Mesenchymal stem cell (in vitro differentiated cells and primary cell): ENCODE measurements at regions not wholly inside any gene's neighbourhood (a gene's known extent, or its start where the extent isn't known, plus 50 kb on each side); places are given as distances from the start of the nearest gene placed in this dataset.

Source experiments
- DNase-seq: peaks from one replicate; pipeline ENCODE4 v3.0.0-alpha.2; 2013
- H2AFZ ChIP-seq: one replicate; pipeline ENCODE4 v1.6.1; 2013; ENCODE audit warnings: low read depth, mild to moderate bottlenecking, control low read depth, inconsistent platforms, low read length, moderate library complexity
- H2AK5ac ChIP-seq: 2 replicates; pipeline ENCODE4 v1.6.1; 2013; ENCODE audit warnings: low read length, moderate library complexity, mild to moderate bottlenecking, inconsistent platforms; ENCODE audit not compliant: severe bottlenecking
- H2BK120ac ChIP-seq: one replicate; pipeline ENCODE4 v1.6.1; 2013; ENCODE audit warnings: low read depth, mild to moderate bottlenecking, inconsistent platforms, low read length, moderate library complexity
- H2BK12ac ChIP-seq, 2 experiments: one replicate each; pipeline ENCODE4 v1.6.1; 2013; ENCODE audit warnings: inconsistent platforms in 2 of 2, low read length in 2 of 2, mild to moderate bottlenecking in 2 of 2, moderate library complexity in 2 of 2, control low read depth in 1 of 2
- H2BK15ac ChIP-seq: one replicate; pipeline ENCODE4 v1.6.1; 2013; ENCODE audit warnings: mild to moderate bottlenecking, low read depth, inconsistent platforms; ENCODE audit not compliant: poor library complexity, severe bottlenecking
- H2BK5ac ChIP-seq: 2 replicates; pipeline ENCODE4 v1.6.1; 2013; ENCODE audit warnings: low read depth, mild to moderate bottlenecking, low read length, control low read depth, inconsistent platforms; ENCODE audit not compliant: poor library complexity, severe bottlenecking
- H3K14ac ChIP-seq, 2 experiments: one replicate each; pipeline ENCODE4 v1.6.1; 2013; ENCODE audit warnings: inconsistent platforms in 2 of 2, low read length in 2 of 2, control low read depth in 1 of 2, mild to moderate bottlenecking in 1 of 2, moderate library complexity in 1 of 2
- H3K18ac ChIP-seq, 2 experiments: one replicate each; pipeline ENCODE4 v1.6.1; 2013; ENCODE audit warnings: inconsistent platforms in 2 of 2, low read length in 2 of 2, control low read depth in 1 of 2, low read depth in 1 of 2, mild to moderate bottlenecking in 1 of 2
- H3K23ac ChIP-seq, 2 experiments: one replicate each; pipeline ENCODE4 v1.6.1; 2013; ENCODE audit warnings: inconsistent platforms in 2 of 2, low read length in 2 of 2, mild to moderate bottlenecking in 2 of 2, moderate library complexity in 2 of 2, control low read depth in 1 of 2
- H3K27ac ChIP-seq: 2 replicates; pipeline ENCODE4 v1.5.1; 2013; ENCODE audit warnings: mild to moderate bottlenecking, moderate library complexity, low read length, control low read depth, inconsistent platforms; ENCODE audit not compliant: poor library complexity, severe bottlenecking
- H3K27me3 ChIP-seq, 2 experiments: 2 replicates each; pipeline versions ENCODE4 v1.6.1 to v1.7.0; 2013; ENCODE audit warnings: low read length in 2 of 2, mild to moderate bottlenecking in 2 of 2, moderate library complexity in 2 of 2, control low read depth in 1 of 2, inconsistent platforms in 1 of 2; ENCODE audit not compliant: control insufficient read depth in 1 of 2, insufficient read depth in 1 of 2
- H3K36me3 ChIP-seq, 2 experiments: 2 replicates each; pipeline versions ENCODE4 v1.6.1 to v1.7.0; 2013; ENCODE audit warnings: low read length in 2 of 2, control low read depth in 1 of 2, inconsistent platforms in 1 of 2, low read depth in 1 of 2, mild to moderate bottlenecking in 1 of 2; ENCODE audit not compliant: insufficient read depth in 2 of 2, control insufficient read depth in 1 of 2
- H3K4ac ChIP-seq, 2 experiments: one replicate each; pipeline ENCODE4 v1.6.1; 2013; ENCODE audit warnings: inconsistent platforms in 2 of 2, low read length in 2 of 2, mild to moderate bottlenecking in 2 of 2, moderate library complexity in 2 of 2, control low read depth in 1 of 2, low read depth in 1 of 2
- H3K4me1 ChIP-seq: 2 replicates; pipeline ENCODE4 v1.6.1; 2013; ENCODE audit warnings: low read depth, low read length, control low read depth; ENCODE audit not compliant: control insufficient read depth, insufficient read depth
- H3K4me2 ChIP-seq: 2 replicates; pipeline ENCODE4 v1.6.1; 2013; ENCODE audit warnings: low read length, mild to moderate bottlenecking, inconsistent platforms; ENCODE audit not compliant: poor library complexity, severe bottlenecking
- H3K4me3 ChIP-seq, 2 experiments: 2 replicates each; pipeline versions ENCODE4 v1.5.1 to v1.7.0; 2013; ENCODE audit warnings: low read length in 2 of 2, mild to moderate bottlenecking in 2 of 2, control low read depth in 1 of 2, low read depth in 1 of 2; ENCODE audit not compliant: insufficient read depth in 1 of 2
- H3K79me1 ChIP-seq: replicated peaks from 2 replicates; pipeline ENCODE4 v1.6.1; 2013; ENCODE audit warnings: mild to moderate bottlenecking, control low read depth, low read length, inconsistent platforms; ENCODE audit not compliant: poor library complexity, severe bottlenecking
- H3K9ac ChIP-seq: 2 replicates; pipeline ENCODE4 v1.7.0; 2013; ENCODE audit warnings: mild to moderate bottlenecking, low read length, moderate library complexity
- H3K9me3 ChIP-seq: 2 replicates; pipeline ENCODE4 v1.7.0; 2013; ENCODE audit warnings: mild to moderate bottlenecking, low read length; ENCODE audit not compliant: control insufficient read depth
- H4K8ac ChIP-seq: one replicate; pipeline ENCODE4 v1.6.1; 2013; ENCODE audit warnings: inconsistent platforms, mild to moderate bottlenecking, low read length, moderate library complexity
- H4K91ac ChIP-seq: one replicate; pipeline ENCODE4 v1.6.1; 2013; ENCODE audit warnings: mild to moderate bottlenecking, low read length, inconsistent platforms
- WGBS: methylation state at CpG from one replicate; pipeline ENCODE4 v1.1.7; 2013; ENCODE audit warnings: mixed read lengths; 5-methylcytosine and 5-hydroxymethylcytosine counted together

DNA sequence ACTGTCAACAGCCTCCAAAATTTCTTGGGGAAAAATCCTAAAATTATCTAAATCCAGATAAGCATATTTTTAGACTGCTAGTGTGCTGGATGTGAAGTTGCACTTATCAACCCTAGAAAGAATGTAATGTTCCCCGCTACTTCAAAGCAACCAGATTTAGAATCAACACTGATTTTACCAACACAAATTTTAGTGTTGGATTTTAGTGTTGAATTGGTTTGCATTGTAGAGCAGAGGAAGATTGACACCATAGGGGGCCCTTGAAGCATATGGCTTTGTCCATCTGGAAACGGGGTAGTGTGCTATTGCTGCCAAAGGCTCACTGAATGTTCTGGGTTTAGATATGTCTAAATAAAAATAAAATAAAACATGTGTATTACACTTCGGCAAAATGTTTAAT is 126.3 kb upstream of the EMCN start:
- no peak overlapping the region for H2BK12ac ChIP-seq
- no peak overlapping the region for H3K23ac ChIP-seq
- H3K4ac ChIP-seq = no peak overlapping the region
- H3K27ac ChIP-seq = no peak overlapping the region
- no peaks in the 10 kb centered on the region for H3K9me3 ChIP-seq
- no peak overlapping the region for H2BK5ac ChIP-seq
- H3K4me2 ChIP-seq = no peak overlapping the region
- H4K8ac ChIP-seq = no peak overlapping the region
- H3K14ac ChIP-seq = no peak overlapping the region
- H4K91ac ChIP-seq = no peak overlapping the region
- no peaks in the 10 kb centered on the region for H3K27me3 ChIP-seq
- no peaks in the 10 kb centered on the region for H3K4me1 ChIP-seq
- no peak overlapping the region for H3K4me3 ChIP-seq
- WGBS = no CpG with 5 or more reads among the region's 3 CpGs
- H2AK5ac ChIP-seq = no peak overlapping the region
- no peak overlapping the region for H2AFZ ChIP-seq
- H3K18ac ChIP-seq = no peak overlapping the region
- no peak overlapping the region for H2BK15ac ChIP-seq
- H3K9ac ChIP-seq = no peak overlapping the region
- no peaks in the 10 kb centered on the region for H3K36me3 ChIP-seq
- H2BK120ac ChIP-seq = no peak overlapping the region
- no peak for DNase-seq
- H3K79me1 ChIP-seq = no peaks in the 10 kb centered on the region

DNA sequence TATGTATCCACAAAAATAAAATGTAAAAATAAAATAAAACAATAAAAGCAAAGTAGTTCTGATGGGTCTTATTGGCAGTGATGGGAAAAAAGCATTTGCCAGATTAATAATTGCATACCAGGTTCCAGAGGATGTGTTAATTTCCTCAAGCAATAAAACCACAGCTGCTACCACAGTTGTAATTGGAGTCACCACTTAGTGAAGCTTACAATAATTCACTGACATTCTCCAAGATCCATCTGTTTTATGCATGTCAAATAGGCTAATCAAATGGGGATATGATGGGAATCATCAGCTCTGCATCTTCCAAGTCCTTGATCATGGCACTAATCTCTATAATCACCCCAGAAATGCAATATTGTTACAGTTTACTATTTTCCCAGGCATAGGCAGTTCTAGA is 123.5 kb upstream of the EMCN start:
- peaks cover 10% of the 10 kb centered on the region for H3K9me3 ChIP-seq
- no peaks in the 10 kb centered on the region for H3K4me1 ChIP-seq
- H2AFZ ChIP-seq = no peak overlapping the region
- no peak overlapping the region for H4K91ac ChIP-seq
- no peak overlapping the region for H3K14ac ChIP-seq
- no peak overlapping the region for H2AK5ac ChIP-seq
- no peak for DNase-seq
- no peaks in the 10 kb centered on the region for H3K79me1 ChIP-seq
- no peak overlapping the region for H2BK12ac ChIP-seq
- no peak overlapping the region for H3K9ac ChIP-seq
- H3K4me2 ChIP-seq = no peak overlapping the region
- no peak overlapping the region for H3K27ac ChIP-seq
- no peak overlapping the region for H2BK15ac ChIP-seq
- no peak overlapping the region for H2BK120ac ChIP-seq
- H3K27me3 ChIP-seq = no peaks in the 10 kb centered on the region
- H3K36me3 ChIP-seq = no peaks in the 10 kb centered on the region
- no peak overlapping the region for H3K23ac ChIP-seq
- H3K4me3 ChIP-seq = no peak overlapping the region
- H4K8ac ChIP-seq = no peak overlapping the region
- H2BK5ac ChIP-seq = no peak overlapping the region
- H3K18ac ChIP-seq = no peak overlapping the region
- no peak overlapping the region for H3K4ac ChIP-seq

DNA sequence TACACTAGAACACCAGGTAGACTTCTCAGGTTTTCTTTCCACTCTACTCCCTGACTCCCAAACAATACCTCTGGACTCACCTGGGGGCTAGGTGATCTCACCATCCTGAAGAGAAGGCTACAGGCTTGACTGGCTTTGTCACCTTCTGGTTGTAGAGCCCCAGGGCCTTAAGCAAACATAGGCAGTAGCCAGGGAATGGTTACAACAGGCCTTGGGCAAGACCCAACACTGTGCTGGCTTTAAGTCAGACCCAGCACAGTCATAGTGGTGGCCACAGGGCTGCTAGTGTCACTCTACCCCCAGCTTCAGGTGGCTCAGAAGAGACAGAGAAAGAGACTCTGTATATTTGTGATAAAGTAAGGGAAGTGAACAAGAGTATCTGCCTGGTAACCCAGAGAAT is 118.1 kb upstream of the EMCN start:
- no peak overlapping the region for H2BK15ac ChIP-seq
- DNase-seq = no peak
- no peak overlapping the region for H3K9ac ChIP-seq
- no peak overlapping the region for H2AFZ ChIP-seq
- no peak overlapping the region for H3K23ac ChIP-seq
- no peak overlapping the region for H3K18ac ChIP-seq
- no peaks in the 10 kb centered on the region for H3K4me1 ChIP-seq
- no peak overlapping the region for H2BK5ac ChIP-seq
- no peak overlapping the region for H3K4ac ChIP-seq
- no peak overlapping the region for H4K8ac ChIP-seq
- H2BK12ac ChIP-seq = no peak overlapping the region
- H2AK5ac ChIP-seq = no peak overlapping the region
- no peaks in the 10 kb centered on the region for H3K79me1 ChIP-seq
- peaks cover 10% of the 10 kb centered on the region for H3K9me3 ChIP-seq
- no peaks in the 10 kb centered on the region for H3K27me3 ChIP-seq
- no peak overlapping the region for H3K27ac ChIP-seq
- no peak overlapping the region for H3K14ac ChIP-seq
- no peak overlapping the region for H3K4me2 ChIP-seq
- no peak overlapping the region for H2BK120ac ChIP-seq
- no peaks in the 10 kb centered on the region for H3K36me3 ChIP-seq
- H4K91ac ChIP-seq = no peak overlapping the region
- H3K4me3 ChIP-seq = no peak overlapping the region

DNA sequence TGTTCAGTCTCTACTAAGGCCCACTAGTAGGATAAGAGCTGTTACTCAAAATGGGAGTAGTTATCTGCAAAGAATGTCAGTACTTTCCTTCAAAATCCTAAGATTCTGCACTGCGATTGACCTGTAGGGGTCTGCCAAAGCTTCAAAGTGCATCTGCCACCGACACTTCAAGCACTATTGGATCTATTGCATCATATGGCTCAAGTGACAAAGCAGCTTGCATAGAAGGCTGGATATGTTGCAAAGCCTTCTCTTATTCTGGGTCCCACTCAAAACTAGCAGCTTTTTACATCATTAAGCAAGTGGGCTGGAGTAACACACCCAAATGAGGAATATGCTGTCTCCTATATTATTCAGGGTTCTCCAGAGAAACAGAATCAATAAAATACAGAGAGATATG is 115.4 kb upstream of the EMCN start:
- H2BK12ac ChIP-seq = no peak overlapping the region
- H3K4me3 ChIP-seq = no peak overlapping the region
- no peaks in the 10 kb centered on the region for H3K27me3 ChIP-seq
- no peak overlapping the region for H3K4ac ChIP-seq
- no peak overlapping the region for H3K14ac ChIP-seq
- H2BK120ac ChIP-seq = no peak overlapping the region
- no peak overlapping the region for H2AFZ ChIP-seq
- H3K18ac ChIP-seq = no peak overlapping the region
- no peaks in the 10 kb centered on the region for H3K79me1 ChIP-seq
- no peak overlapping the region for H2AK5ac ChIP-seq
- WGBS = 97% methylated on average over 2 of the region's 2 CpGs
- H3K9ac ChIP-seq = no peak overlapping the region
- H4K91ac ChIP-seq = no peak overlapping the region
- H3K36me3 ChIP-seq = no peaks in the 10 kb centered on the region
- DNase-seq = no peak
- no peak overlapping the region for H2BK15ac ChIP-seq
- H3K4me1 ChIP-seq = no peaks in the 10 kb centered on the region
- H3K23ac ChIP-seq = no peak overlapping the region
- H3K27ac ChIP-seq = no peak overlapping the region
- no peak overlapping the region for H4K8ac ChIP-seq
- no peak overlapping the region for H2BK5ac ChIP-seq
- H3K4me2 ChIP-seq = no peak overlapping the region
- H3K9me3 ChIP-seq = peaks cover 5% of the 10 kb centered on the region
